BE2C (cell line): ENCODE measurements at regions not wholly inside any gene's neighbourhood (a gene's known extent, or its start where the extent isn't known, plus 50 kb on each side); places are given as distances from the start of the nearest gene placed in this dataset.

ENCODE experiments used
- DNase-seq: peaks from one replicate; pipeline ENCODE4 v3.0.0-alpha.2; 2020
- H3K27me3 ChIP-seq: fragments of 250-450 bp; sonication (Bioruptor Pico); 2 replicates; pipeline ENCODE4 v1.5.1; 2020; ENCODE audit warnings: mild to moderate bottlenecking
- H3K36me3 ChIP-seq: fragments of 250-450 bp; sonication (Bioruptor Pico); 2 replicates; pipeline ENCODE4 v1.5.1; 2020; ENCODE audit warnings: mild to moderate bottlenecking
- H3K4me1 ChIP-seq: fragments of 250-450 bp; sonication (Bioruptor Pico); 2 replicates; pipeline ENCODE4 v1.5.1; 2020
- H3K4me3 ChIP-seq: 2 replicates; pipeline ENCODE4 v1.5.1; 2011; ENCODE audit warnings: low read depth, low read length
- H3K9me3 ChIP-seq: fragments of 250-450 bp; sonication (Bioruptor Pico); 2 replicates; pipeline ENCODE4 v1.5.1; 2020
- TF ChIP-seq, protein P1 (sequence below): IDR thresholded peaks from 2 replicates; pipeline ENCODE4 v1.5.1; 2012; ENCODE audit warnings: mild to moderate bottlenecking, low read depth, low read length

DNA sequence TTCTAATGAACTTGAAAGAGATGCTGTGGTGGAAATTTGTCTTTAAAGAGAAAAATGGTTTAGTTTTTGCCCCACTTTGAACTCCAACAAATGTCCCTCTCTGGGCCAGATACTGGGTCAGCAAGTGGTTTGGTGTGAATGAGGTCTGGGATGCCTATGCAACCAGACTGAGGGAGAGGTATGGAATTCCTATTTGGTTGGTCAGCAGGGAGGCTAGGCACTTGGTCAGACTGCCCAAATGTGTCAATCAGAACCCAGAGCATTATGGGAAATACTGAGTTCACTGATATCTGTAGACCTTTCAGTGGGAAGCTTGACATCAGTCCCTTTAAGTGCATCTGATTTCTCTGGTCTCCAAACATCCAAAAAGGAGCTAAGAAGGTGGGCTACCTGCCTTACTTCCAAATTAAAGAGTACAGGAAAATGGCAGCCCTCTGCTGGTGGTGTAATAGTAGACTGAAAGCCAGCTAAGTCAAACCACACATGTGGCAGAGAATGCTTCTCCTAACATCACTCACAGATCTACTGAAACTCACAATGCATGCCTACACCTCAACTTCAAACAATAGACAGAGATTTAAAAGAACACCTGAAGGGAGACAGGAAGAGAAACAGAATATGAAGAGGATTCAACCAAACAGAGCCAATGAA is 510.1 kb downstream of the PLA2G4A start:
- Histone ChIP-seq H3K9me3 (no peaks in the 10 kb centered on the region), H3K4me1 (peaks cover 5% of the 10 kb centered on the region), H3K36me3 (no peaks in the 10 kb centered on the region), H3K27me3 (no peaks in the 10 kb centered on the region), H3K4me3 (no peak overlapping the region)
- no peak for DNase-seq
- TF ChIP-seq, protein P1, sequence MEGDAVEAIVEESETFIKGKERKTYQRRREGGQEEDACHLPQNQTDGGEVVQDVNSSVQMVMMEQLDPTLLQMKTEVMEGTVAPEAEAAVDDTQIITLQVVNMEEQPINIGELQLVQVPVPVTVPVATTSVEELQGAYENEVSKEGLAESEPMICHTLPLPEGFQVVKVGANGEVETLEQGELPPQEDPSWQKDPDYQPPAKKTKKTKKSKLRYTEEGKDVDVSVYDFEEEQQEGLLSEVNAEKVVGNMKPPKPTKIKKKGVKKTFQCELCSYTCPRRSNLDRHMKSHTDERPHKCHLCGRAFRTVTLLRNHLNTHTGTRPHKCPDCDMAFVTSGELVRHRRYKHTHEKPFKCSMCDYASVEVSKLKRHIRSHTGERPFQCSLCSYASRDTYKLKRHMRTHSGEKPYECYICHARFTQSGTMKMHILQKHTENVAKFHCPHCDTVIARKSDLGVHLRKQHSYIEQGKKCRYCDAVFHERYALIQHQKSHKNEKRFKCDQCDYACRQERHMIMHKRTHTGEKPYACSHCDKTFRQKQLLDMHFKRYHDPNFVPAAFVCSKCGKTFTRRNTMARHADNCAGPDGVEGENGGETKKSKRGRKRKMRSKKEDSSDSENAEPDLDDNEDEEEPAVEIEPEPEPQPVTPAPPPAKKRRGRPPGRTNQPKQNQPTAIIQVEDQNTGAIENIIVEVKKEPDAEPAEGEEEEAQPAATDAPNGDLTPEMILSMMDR: peak; percentile 25

DNA sequence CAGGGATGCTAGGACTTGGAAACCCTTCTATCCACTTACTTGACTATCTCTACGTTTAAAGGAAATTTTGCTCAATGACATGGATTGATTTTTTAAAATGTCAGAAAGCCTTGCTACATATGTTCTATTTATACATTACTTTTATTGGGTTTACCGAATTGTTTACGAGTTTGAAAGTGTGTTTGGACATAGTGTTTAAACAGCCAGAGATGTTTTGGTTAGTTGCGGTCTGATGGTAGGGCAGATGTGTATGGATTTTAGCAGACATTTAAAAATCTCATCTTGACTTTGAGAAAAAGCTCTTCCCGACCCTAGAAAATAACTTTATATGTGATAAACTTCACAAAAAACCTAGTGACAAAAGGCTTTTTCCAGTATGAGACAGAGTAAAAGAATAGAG is 513.7 kb downstream of the PLA2G4A start:
- H3K4me3 ChIP-seq: no peak overlapping the region
- H3K4me1 ChIP-seq: peaks cover 5% of the 10 kb centered on the region
- no peaks in the 10 kb centered on the region for H3K27me3 ChIP-seq
- TF ChIP-seq, protein P1: no peak
- no peaks in the 10 kb centered on the region for H3K36me3 ChIP-seq
- no peaks in the 10 kb centered on the region for H3K9me3 ChIP-seq
- no peak for DNase-seq

DNA sequence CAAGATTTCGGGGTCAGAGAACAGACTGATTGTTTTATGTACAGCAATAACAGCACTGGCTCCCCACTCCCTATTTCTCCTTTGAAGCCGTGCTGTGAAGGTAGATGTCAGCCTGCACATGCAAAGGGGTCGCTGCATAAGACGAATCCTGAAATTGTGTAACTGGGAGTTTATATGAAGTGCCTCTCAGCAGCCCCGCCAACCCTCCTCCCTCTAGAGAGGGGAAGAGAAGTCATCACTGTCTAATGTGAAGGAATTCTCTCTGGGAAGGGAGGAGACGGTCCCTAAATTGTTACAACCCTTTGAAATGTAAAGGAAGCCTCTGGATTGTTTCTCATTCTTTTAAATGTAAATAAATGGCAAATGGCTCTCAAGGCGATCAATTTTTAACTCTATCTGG is 545.3 kb downstream of the PLA2G4A start:
- Histone ChIP-seq H3K27me3 (no peaks in the 10 kb centered on the region), H3K4me3 (no peak overlapping the region), H3K9me3 (no peaks in the 10 kb centered on the region), H3K36me3 (no peaks in the 10 kb centered on the region), H3K4me1 (no peaks in the 10 kb centered on the region)
- no peak for DNase-seq
- TF ChIP-seq, protein P1: no peak

- Histone ChIP-seq H3K4me3 (no peak overlapping the region), H3K9me3 (no peaks in the 10 kb centered on the region), H3K36me3 (no peaks in the 10 kb centered on the region), H3K27me3 (no peaks in the 10 kb centered on the region), H3K4me1 (no peaks in the 10 kb centered on the region)
- TF ChIP-seq, protein P1: no peak
- no peak for DNase-seq
Measured at GRCh38 chr1:187374742-187375141, 546.0 kb downstream of the PLA2G4A start.

DNA sequence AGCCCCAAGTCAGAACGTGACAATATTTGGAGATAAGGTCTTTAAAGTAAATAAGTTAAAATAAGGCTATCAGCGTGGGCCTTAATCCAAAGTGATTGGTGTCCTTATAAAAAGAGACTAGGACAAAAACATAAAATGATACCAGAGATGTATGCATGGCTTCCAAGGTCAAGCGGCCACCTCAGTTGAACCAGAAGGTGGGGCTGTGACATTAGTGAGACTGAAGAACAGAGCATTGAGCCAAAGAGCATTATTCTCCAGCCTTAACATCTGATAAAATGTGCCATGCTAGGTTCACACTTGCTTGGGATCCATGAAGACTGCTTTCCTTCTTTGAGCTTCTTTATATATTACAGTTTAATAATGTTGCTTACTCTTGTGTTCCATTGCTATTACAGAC is 554.6 kb downstream of the PLA2G4A start:
- Histone ChIP-seq H3K36me3 (no peaks in the 10 kb centered on the region), H3K27me3 (no peaks in the 10 kb centered on the region), H3K9me3 (no peaks in the 10 kb centered on the region), H3K4me3 (no peak overlapping the region), H3K4me1 (no peaks in the 10 kb centered on the region)
- TF ChIP-seq, protein P1: peak; percentile 54
- DNase-seq: peak; percentile 19

GRCh38 chr1:187384504-187384903 is 555.8 kb downstream of the PLA2G4A start:
- H3K4me1 ChIP-seq: no peaks in the 10 kb centered on the region
- H3K4me3 ChIP-seq: no peak overlapping the region
- DNase-seq: no peak
- no peaks in the 10 kb centered on the region for H3K9me3 ChIP-seq
- no peaks in the 10 kb centered on the region for H3K36me3 ChIP-seq
- TF ChIP-seq, protein P1: no peak
- H3K27me3 ChIP-seq: no peaks in the 10 kb centered on the region
